Upper lobe of left lung (tissue), 6 donors: ENCODE measurements at regions not wholly inside any gene's neighbourhood (a gene's known extent, or its start where the extent isn't known, plus 50 kb on each side); places are given as distances from the start of the nearest gene placed in this dataset.

ENCODE experiments used
- ATAC-seq, 2 donors: fragments of 200-7000 bp; cut with Tn5 transposase; one replicate each; pipeline ENCODE4 v1.9.1; 2022; ENCODE audit warnings: mild to moderate bottlenecking in 2 of 2, moderate library complexity in 2 of 2; ENCODE audit not compliant: low FRiP score in 2 of 2
- DNase-seq, 2 donors: peaks; one replicate each; pipeline ENCODE4 v3.0.0-alpha.2; 2019 to 2020
- H3K27ac ChIP-seq, 4 donors: fragments of 200-600 bp; sonication (generic); one replicate each; pipeline ENCODE4 v1.5.1; 2016 to 2019
- H3K27me3 ChIP-seq, 4 donors: fragments of 200-600 bp; sonication (generic); one replicate each; pipeline ENCODE4 v1.5.1; 2017 to 2019
- H3K36me3 ChIP-seq, 4 donors: fragments of 200-600 bp; sonication (generic); one replicate each; pipeline ENCODE4 v1.5.1; 2016 to 2019
- H3K4me1 ChIP-seq, 4 donors: fragments of 200-600 bp; sonication (generic); one replicate each; pipeline ENCODE4 v1.5.1; 2018 to 2019
- H3K4me3 ChIP-seq, 4 donors: fragments of 200-600 bp; sonication (generic); one replicate each; pipeline ENCODE4 v1.5.1; 2017 to 2019; ENCODE audit warnings: mild to moderate bottlenecking in 2 of 4, moderate library complexity in 1 of 4
- H3K9me3 ChIP-seq, 4 donors: fragments of 200-600 bp; sonication (generic); one replicate each; pipeline ENCODE4 v1.5.1; 2018 to 2019
- EP300 ChIP-seq, 4 donors: sonication (generic); formaldehyde crosslinking; IDR thresholded peaks; one replicate each; pipeline ENCODE4 v1.5.1; 2017; ENCODE audit warnings: antibody characterized with exemption in 4 of 4, control low read depth in 2 of 4
- POLR2A ChIP-seq, 4 donors: fragments of 450-650 bp; IDR thresholded peaks; one replicate each; pipeline ENCODE4 v1.5.1; 2016 to 2017; ENCODE audit warnings: antibody characterized with exemption in 4 of 4, mild to moderate bottlenecking in 2 of 4
- POLR2AphosphoS5 ChIP-seq, 2 donors: sonication (generic); formaldehyde crosslinking; IDR thresholded peaks; one replicate each; pipeline ENCODE4 v1.5.1; 2017; ENCODE audit warnings: antibody characterized with exemption in 2 of 2
- WGBS, 2 donors: methylation state at CpG; one replicate each; pipeline ENCODE4 v1.1.5; 2017 to 2018; 5-methylcytosine and 5-hydroxymethylcytosine counted together
- TF ChIP-seq, protein P1 (sequence below), 6 experiments: fragments of 450-650 bp in 4 of 6; fragments of 200-600 bp in 2 of 6; sonication (generic) in 2 of 6; IDR thresholded peaks; one replicate each; pipeline ENCODE4 v1.5.1; 2016 to 2019; ENCODE audit warnings: antibody characterized with exemption in 6 of 6
- donor health status: DM: no; HTN: no; CAD: no; lungs with moderate emphysema.
- donor health status: DM: no; HTN: yes; CAD: no; lungs with severe emphysema.

DNA sequence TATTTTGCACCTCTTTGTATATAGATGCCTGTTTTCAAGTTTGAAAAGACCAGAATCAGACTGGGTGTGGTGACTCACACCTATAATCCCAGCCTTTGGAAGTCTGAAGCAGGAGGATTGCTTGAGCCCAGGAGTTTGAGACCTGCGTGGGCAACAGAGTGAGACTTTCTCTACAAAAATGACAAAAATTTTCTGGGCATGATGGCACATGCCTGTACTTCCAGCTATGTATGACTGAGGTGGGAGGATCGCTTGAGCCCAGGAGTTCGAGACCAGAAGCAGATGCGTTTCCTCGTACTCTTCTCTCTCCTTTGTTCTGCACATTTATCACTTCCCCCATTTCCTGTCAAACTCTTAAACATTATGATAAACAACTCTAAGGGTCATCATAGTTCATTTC lies 310.0 kb upstream of the SNX7 start:
- ATAC-seq (no peak), DNase-seq (no peak)
- Histone ChIP-seq H3K9me3 (no peaks in the 10 kb centered on the region), H3K4me3 (no peak overlapping the region), H3K27ac (no peak overlapping the region), H3K4me1 (no peaks in the 10 kb centered on the region), H3K27me3 (no peaks in the 10 kb centered on the region), H3K36me3 (no peaks in the 10 kb centered on the region)
- WGBS, 2 donors, result 50 to 54% methylated on average over 5 of the region's 5 CpGs
- TF ChIP-seq POLR2A (IDR thresholded peaks at IDR 0.05) (no peak), EP300 (IDR thresholded peaks at IDR 0.05) (no peak)

DNA sequence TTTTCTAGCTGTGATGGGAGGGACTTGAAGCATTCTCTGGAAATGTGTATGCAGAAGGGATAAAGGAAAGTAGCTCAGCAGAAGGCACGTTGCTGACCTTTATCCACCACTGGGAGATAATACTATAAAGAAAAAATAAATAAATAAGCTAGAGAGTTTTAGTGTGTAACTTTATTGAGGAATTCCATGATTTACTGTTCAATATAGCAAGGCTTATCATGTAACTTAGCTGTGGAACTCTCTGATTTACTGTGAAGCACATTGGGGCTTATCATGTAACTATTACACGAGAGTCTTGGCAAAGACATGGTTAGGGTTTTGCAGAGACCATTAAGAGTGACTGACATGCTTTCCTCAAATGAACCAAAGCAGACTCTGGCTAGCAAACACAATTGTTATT lies 316.1 kb upstream of the SNX7 start:
- whole genome bisulfite sequencing, 2 donors, result 83 to 86% methylated on average over 2 of the region's 2 CpGs
- no peaks in the 10 kb centered on the region for H3K4me1 ChIP-seq
- no peak overlapping the region for H3K27ac ChIP-seq
- DNase-seq, result no peak
- H3K36me3 ChIP-seq, result no peaks in the 10 kb centered on the region
- ATAC-seq, result no peak
- H3K9me3 ChIP-seq, result no peaks in the 10 kb centered on the region
- no peak for TF ChIP-seq POLR2AphosphoS5 (IDR thresholded peaks at IDR 0.05)
- TF ChIP-seq POLR2A (IDR thresholded peaks at IDR 0.05), result no peak
- TF ChIP-seq, protein P1, sequence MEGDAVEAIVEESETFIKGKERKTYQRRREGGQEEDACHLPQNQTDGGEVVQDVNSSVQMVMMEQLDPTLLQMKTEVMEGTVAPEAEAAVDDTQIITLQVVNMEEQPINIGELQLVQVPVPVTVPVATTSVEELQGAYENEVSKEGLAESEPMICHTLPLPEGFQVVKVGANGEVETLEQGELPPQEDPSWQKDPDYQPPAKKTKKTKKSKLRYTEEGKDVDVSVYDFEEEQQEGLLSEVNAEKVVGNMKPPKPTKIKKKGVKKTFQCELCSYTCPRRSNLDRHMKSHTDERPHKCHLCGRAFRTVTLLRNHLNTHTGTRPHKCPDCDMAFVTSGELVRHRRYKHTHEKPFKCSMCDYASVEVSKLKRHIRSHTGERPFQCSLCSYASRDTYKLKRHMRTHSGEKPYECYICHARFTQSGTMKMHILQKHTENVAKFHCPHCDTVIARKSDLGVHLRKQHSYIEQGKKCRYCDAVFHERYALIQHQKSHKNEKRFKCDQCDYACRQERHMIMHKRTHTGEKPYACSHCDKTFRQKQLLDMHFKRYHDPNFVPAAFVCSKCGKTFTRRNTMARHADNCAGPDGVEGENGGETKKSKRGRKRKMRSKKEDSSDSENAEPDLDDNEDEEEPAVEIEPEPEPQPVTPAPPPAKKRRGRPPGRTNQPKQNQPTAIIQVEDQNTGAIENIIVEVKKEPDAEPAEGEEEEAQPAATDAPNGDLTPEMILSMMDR (IDR thresholded peaks at IDR 0.05), result no peak
- TF ChIP-seq EP300 (IDR thresholded peaks at IDR 0.05), result no peak
- H3K4me3 ChIP-seq, result no peak overlapping the region
- H3K27me3 ChIP-seq, result no peaks in the 10 kb centered on the region

DNA sequence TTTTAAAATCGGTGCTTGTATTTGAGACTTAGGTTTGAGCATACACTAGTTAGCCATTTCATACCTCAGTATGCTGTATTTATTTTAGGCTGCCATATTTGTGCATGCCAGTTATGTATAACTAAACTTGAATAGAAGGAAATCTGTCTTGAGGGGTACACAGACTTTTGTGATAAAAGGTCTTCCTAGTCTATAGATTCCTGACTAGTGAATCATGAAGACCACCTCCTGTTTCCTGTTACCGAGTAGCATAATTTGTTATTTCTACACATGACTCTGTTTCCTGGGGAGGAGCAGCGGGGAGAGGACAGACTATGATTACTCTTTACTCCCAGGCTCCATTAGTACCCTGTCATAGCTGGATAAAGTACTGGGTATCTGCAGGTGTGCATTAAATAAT lies 316.8 kb upstream of the SNX7 start:
- H3K4me1 ChIP-seq, result no peaks in the 10 kb centered on the region
- H3K27ac ChIP-seq, result no peak overlapping the region
- DNase-seq (no peak), ATAC-seq (no peak)
- H3K36me3 ChIP-seq, result no peaks in the 10 kb centered on the region
- no peaks in the 10 kb centered on the region for H3K27me3 ChIP-seq
- no peak overlapping the region for H3K4me3 ChIP-seq
- WGBS, 2 donors, result 63 to 65% methylated on average over 3 of the region's 3 CpGs
- no peak for TF ChIP-seq POLR2AphosphoS5 (IDR thresholded peaks at IDR 0.05)
- TF ChIP-seq EP300 (IDR thresholded peaks at IDR 0.05), result no peak
- TF ChIP-seq POLR2A (IDR thresholded peaks at IDR 0.05), result no peak
- TF ChIP-seq, protein P1 (IDR thresholded peaks at IDR 0.05), result no peak
- no peaks in the 10 kb centered on the region for H3K9me3 ChIP-seq

DNA sequence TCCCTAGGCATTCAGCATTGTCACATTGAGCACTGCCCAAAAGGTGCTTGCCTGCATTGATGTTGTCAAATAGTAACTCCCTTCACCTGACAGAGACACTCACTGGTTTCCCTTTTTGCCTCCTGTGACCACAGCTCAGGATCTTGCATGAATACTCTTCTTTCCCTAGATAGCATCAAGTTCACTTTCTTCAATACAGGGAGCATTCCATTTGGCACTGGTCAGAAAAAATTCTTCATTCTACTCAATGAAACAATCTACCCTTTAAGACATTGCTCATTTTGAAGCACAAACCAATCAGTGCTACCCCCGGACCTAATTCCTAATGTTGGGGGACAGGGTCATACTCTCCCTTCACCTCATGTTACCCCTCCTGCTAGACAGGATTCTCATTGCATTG lies 319.0 kb upstream of the SNX7 start:
- no peak overlapping the region for H3K27ac ChIP-seq
- no peaks in the 10 kb centered on the region for H3K9me3 ChIP-seq
- H3K4me1 ChIP-seq, result no peaks in the 10 kb centered on the region
- no peak overlapping the region for H3K4me3 ChIP-seq
- WGBS, 2 donors, result 82 to 93% methylated on average over 1 of the region's 1 CpG
- DNase-seq (no peak), ATAC-seq (no peak)
- TF ChIP-seq, protein P1 (IDR thresholded peaks at IDR 0.05), result no peak
- TF ChIP-seq EP300 (IDR thresholded peaks at IDR 0.05) (no peak), POLR2AphosphoS5 (IDR thresholded peaks at IDR 0.05) (no peak), POLR2A (IDR thresholded peaks at IDR 0.05) (no peak)
- H3K36me3 ChIP-seq, result no peaks in the 10 kb centered on the region
- no peaks in the 10 kb centered on the region for H3K27me3 ChIP-seq

DNA sequence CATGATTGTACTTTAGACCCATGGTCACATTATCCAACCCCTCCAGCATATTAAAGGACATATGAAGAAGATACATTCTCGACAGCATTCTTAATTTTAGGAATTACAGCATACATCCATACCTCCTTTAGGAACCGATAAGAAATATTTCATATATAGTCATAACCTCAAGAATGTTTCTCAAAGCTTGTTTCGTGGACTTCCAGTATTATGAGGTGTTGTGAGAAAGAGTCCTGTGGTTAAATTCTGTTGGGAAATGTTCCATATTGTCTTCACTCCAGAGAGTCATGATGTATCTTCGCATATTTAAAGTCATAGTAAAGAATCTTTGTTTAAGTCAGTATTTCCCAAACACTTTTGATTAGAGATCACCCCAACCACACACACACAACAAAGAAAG lies 321.0 kb upstream of the SNX7 start:
- H3K4me1 ChIP-seq, result no peaks in the 10 kb centered on the region
- no peaks in the 10 kb centered on the region for H3K36me3 ChIP-seq
- WGBS, 2 donors, result 76 to 93% methylated on average over 4 of the region's 4 CpGs
- H3K9me3 ChIP-seq, result no peaks in the 10 kb centered on the region
- no peak overlapping the region for H3K4me3 ChIP-seq
- TF ChIP-seq, protein P1 (IDR thresholded peaks at IDR 0.05), result no peak
- TF ChIP-seq POLR2A (IDR thresholded peaks at IDR 0.05), result no peak
- TF ChIP-seq POLR2AphosphoS5 (IDR thresholded peaks at IDR 0.05), result no peak
- TF ChIP-seq EP300 (IDR thresholded peaks at IDR 0.05), result no peak
- DNase-seq (no peak), ATAC-seq (no peak)
- no peak overlapping the region for H3K27ac ChIP-seq
- H3K27me3 ChIP-seq, result no peaks in the 10 kb centered on the region
